ENCODE measurements at regions not wholly inside any gene's neighbourhood (a gene's known extent, or its start where the extent isn't known, plus 50 kb on each side); places are given as distances from the start of the nearest gene placed in this dataset.

DNA sequence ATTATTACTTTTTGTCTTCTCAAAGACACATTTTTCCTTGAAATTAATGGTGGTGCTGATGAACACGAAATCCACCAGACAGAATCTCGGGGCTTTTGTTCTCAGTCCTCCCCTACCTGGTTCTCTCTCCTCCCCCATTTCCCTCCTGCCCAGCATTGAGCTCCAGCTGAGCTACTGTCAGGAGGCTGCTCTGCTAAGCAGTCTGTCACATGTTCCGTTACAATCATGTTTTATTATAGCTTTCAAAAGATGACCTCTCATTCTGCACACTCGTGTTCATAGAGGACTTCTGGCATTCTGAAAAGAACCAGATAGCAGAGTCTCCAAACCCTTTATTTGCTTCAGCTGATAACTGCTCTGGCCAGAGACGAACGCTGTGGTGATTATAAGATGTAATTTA lies 732.5 kb upstream of the RBFOX1 start (continued):
- TF ChIP-seq REST (IDR thresholded peaks at IDR 0.05; ENCODE audit: unreplicated experiment), result no peak
- TF ChIP-seq, protein P1, sequence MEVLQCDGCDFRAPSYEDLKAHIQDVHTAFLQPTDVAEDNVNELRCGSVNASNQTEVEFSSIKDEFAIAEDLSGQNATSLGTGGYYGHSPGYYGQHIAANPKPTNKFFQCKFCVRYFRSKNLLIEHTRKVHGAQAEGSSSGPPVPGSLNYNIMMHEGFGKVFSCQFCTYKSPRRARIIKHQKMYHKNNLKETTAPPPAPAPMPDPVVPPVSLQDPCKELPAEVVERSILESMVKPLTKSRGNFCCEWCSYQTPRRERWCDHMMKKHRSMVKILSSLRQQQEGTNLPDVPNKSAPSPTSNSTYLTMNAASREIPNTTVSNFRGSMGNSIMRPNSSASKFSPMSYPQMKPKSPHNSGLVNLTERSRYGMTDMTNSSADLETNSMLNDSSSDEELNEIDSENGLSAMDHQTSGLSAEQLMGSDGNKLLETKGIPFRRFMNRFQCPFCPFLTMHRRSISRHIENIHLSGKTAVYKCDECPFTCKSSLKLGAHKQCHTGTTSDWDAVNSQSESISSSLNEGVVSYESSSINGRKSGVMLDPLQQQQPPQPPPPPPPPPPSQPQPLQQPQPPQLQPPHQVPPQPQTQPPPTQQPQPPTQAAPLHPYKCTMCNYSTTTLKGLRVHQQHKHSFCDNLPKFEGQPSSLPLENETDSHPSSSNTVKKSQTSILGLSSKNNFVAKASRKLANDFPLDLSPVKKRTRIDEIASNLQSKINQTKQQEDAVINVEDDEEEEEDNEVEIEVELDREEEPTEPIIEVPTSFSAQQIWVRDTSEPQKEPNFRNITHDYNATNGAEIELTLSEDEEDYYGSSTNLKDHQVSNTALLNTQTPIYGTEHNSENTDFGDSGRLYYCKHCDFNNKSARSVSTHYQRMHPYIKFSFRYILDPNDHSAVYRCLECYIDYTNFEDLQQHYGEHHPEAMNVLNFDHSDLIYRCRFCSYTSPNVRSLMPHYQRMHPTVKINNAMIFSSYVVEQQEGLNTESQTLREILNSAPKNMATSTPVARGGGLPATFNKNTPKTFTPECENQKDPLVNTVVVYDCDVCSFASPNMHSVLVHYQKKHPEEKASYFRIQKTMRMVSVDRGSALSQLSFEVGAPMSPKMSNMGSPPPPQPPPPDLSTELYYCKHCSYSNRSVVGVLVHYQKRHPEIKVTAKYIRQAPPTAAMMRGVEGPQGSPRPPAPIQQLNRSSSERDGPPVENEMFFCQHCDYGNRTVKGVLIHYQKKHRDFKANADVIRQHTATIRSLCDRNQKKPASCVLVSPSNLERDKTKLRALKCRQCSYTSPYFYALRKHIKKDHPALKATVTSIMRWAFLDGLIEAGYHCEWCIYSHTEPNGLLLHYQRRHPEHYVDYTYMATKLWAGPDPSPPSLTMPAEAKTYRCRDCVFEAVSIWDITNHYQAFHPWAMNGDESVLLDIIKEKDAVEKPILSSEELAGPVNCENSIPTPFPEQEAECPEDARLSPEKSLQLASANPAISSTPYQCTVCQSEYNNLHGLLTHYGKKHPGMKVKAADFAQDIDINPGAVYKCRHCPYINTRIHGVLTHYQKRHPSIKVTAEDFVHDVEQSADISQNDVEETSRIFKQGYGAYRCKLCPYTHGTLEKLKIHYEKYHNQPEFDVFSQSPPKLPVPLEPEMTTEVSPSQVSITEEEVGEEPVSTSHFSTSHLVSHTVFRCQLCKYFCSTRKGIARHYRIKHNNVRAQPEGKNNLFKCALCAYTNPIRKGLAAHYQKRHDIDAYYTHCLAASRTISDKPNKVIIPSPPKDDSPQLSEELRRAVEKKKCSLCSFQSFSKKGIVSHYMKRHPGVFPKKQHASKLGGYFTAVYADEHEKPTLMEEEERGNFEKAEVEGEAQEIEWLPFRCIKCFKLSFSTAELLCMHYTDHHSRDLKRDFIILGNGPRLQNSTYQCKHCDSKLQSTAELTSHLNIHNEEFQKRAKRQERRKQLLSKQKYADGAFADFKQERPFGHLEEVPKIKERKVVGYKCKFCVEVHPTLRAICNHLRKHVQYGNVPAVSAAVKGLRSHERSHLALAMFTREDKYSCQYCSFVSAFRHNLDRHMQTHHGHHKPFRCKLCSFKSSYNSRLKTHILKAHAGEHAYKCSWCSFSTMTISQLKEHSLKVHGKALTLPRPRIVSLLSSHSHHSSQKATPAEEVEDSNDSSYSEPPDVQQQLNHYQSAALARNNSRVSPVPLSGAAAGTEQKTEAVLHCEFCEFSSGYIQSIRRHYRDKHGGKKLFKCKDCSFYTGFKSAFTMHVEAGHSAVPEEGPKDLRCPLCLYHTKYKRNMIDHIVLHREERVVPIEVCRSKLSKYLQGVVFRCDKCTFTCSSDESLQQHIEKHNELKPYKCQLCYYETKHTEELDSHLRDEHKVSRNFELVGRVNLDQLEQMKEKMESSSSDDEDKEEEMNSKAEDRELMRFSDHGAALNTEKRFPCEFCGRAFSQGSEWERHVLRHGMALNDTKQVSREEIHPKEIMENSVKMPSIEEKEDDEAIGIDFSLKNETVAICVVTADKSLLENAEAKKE (CRISPR knock-in tag; IDR thresholded peaks at IDR 0.05), result no peak

DNA sequence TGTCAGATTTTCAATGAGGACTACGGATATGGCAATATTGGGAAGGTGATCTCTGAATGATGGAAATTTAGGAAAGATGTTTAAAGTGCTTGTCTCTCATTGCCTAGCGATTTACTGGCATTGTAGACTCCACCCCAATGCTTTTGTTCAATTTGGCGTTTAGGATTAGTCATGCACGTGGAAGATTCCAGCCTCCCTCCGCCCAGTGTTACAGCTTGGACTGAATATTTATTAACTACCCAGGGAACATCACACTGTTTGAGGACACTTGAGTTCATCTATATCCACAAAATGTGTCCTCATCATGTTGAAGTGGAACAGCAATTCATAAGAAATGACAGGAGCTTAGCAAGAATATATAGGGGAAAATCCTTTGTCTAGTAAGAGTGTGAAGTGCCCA lies 738.8 kb upstream of the RBFOX1 start:
- Histone ChIP-seq H3K36me3 (ENCODE audit: insufficient read depth) (no peaks in the 10 kb centered on the region), H3K4me2 (no peak overlapping the region), H3K79me2 (replicated peaks; ENCODE audit: insufficient read depth) (no peaks in the 10 kb centered on the region), H3F3A (replicated peaks; ENCODE audit: low read depth) (no peaks in the 10 kb centered on the region), H3K4me1 (ENCODE audit: insufficient read depth) (no peaks in the 10 kb centered on the region), H3K27me3 (ENCODE audit: insufficient read depth) (no peaks in the 10 kb centered on the region), H4K20me1 (replicated peaks; ENCODE audit: insufficient read depth) (no peaks in the 10 kb centered on the region), H3K9me2 (ENCODE audit: insufficient read depth) (no peaks in the 10 kb centered on the region), H2AFZ (no peak overlapping the region), H3K4me3 (no peak overlapping the region), H3K27ac (ENCODE audit: low read depth) (no peak overlapping the region)
- H3K27me3 Mint-ChIP-seq (ENCODE audit: insufficient read depth, low read depth, poor library complexity), result no peaks in the 10 kb centered on the region
- no peaks in the 10 kb centered on the region for H3K9me3 Mint-ChIP-seq
- DNase-seq (ENCODE audit: low spot score) (no peak), ATAC-seq (no peak)
- TF ChIP-seq, protein P2, sequence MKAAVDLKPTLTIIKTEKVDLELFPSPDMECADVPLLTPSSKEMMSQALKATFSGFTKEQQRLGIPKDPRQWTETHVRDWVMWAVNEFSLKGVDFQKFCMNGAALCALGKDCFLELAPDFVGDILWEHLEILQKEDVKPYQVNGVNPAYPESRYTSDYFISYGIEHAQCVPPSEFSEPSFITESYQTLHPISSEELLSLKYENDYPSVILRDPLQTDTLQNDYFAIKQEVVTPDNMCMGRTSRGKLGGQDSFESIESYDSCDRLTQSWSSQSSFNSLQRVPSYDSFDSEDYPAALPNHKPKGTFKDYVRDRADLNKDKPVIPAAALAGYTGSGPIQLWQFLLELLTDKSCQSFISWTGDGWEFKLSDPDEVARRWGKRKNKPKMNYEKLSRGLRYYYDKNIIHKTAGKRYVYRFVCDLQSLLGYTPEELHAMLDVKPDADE (IDR thresholded peaks at IDR 0.05), result no peak
- no peak overlapping the region for H3K27ac Mint-ChIP-seq
- peaks cover 27% of the 10 kb centered on the region for H3K4me1 Mint-ChIP-seq
- H3K36me3 Mint-ChIP-seq (ENCODE audit: low read depth), result no peaks in the 10 kb centered on the region
- H3K4me3 Mint-ChIP-seq, result no peak overlapping the region
